Tongue (tissue), 1 donor: ENCODE measurements at regions not wholly inside any gene's neighbourhood (a gene's known extent, or its start where the extent isn't known, plus 50 kb on each side); places are given as distances from the start of the nearest gene placed in this dataset.
"Not testable (repeated sequence)": the region's sequence is repeated elsewhere in the genome, so short reads cannot be mapped to it uniquely, and the experiment has no call there.

Experiments used
- DNase-seq: peaks from one replicate; pipeline ENCODE4 v3.0.0-alpha.2; 2015

DNA sequence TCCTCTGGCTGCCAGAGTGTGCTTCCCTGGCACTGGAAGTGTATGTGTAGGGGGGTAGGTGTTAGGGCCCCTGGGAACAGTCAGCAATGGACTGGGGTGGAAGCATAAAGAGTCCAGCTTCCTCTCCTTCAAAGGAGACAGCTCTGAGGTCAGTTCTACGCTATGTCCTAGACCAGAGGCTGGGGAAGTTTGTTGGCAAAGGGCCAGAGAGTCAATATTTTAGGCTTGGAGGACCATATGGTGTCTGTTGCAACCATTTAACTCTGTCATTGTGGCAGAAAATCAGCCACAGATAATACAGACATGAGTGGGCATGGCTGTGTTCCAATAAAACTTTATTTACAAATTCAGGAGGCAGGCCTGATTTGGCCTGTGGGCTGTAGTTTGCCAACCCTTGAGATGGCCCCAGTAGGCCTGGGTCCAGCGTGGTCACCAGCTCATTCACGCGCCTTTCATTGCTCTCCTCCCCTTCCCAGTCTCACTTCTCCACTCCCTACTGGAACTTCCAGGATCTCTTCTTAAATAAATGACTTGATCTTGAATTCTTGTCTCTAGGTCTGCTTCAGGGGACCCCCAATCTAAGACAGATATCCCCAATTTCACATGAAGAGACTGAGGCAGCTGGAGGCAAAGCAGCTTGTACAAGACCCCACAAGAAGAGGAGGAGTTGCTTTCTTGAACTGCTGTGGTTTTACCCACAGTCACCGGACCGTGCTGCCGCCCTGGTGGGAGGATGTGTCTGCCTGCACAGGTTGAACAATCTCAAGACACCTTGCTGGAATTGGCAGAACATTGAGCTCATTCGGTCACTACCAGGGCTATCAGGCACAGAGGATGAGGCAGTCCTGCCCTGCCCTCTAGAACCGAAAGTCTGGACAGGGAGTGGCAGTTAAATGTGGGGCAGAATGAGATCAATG is 162.4 kb upstream of the POU3F1 start:
- DNase-seq: peak; percentile 41

DNA sequence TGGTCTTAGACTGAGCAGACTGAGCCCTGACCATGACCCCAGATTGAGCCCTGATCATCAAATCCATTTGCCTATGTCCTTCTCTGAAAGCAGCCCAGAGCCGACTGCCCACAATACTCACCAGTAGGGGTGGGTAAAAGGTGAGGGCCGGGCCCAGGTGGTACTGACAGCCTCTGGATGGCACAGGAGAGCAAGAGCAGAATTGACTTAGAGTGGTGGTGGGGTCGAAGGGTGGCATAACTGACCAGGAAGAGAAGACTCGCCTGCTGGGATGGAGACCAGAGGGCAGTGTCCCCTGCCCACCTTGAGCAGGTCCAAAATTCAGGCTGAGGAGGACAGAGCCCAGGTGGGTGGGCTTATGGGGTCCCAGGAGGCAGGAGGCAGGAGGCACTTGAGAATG is 161.3 kb upstream of the POU3F1 start:
- DNase-seq: no peak

- no peak for DNase-seq
Observed at GRCh38 chr1:38207275-38207674, 160.7 kb upstream of the POU3F1 start.

GRCh38 chr1:38204698-38205097 is 158.1 kb upstream of the POU3F1 start:
- DNase-seq: no peak

DNA sequence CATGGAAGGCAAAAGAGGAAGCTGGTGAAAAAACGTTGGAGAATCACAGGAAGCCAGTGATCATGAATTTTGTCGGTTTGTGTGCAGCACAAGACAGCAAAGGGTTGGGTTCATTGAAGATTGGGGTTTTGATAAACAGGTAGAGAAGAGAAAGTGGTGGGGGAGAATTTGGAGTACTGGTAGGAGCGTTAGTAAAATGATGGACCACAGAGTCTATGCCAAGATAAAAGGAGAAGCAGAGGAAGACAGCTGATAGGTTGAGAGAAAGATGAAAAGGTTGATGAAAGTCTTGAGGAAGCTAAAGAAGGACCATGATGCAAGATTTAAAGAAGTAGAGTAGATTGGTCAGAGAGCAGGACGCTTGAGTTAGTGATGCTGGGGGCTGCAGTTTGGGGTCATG is 156.8 kb upstream of the POU3F1 start:
- DNase-seq: no peak

DNA sequence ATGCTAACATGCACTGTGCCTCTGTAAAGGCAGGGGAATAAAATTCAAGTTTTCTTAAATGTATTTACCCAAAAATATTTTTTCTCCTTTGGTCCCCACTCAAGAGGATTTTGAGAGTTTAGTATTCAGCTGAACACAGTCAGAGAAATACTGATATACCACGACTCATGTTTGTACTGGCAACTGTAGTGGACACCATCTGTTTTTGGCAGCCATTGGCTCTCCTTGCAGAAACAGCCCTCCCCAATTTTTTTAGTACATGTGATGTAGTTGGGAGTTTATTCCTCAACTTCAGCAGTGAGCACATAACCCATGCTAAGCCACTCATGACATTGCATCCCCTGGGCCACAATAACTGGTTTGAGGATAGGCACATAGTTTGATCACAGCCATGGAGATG is 154.8 kb upstream of the POU3F1 start:
- DNase-seq: no peak

DNA sequence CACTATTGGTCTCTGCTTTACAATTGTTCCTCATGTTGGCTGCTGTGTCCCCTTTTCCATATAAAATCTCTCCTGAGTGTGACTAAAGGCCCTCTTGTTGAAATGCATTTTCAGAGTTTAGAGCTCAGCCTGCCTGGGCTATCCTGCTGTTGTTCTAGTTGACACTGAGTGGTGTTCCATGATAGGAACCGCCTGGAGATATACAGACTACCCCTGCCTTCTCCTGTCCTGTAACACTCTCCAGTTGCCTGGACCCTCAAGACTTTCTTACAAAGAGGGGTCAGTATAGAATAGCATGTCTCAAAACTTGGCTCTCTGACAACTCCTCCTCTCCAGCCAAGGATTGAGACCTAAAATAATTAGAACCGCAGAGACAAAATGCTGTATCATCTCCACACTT is 152.0 kb upstream of the POU3F1 start:
- no peak for DNase-seq

DNA sequence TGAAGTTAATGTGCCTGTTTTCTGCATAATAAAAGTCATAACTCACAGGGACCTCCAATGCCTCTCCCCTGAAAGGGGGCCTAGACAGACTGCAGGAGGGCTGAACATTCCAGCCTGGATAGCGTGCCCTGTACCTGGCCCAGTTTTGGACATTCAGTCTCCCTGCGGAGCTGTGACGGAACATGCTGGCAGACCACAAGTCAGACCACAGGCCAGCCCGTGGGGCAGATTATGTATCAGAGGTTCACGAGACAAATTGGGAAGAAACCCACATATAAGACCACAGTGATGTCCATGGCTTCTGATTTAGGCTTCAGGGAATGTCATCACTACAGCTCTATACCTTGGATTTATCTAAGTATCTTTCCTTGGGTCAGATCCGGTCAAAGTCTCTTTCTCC is 151.5 kb upstream of the POU3F1 start:
- no peak for DNase-seq

- DNase-seq: peak; percentile 19
Observed at GRCh38 chr1:38197312-38198061, 150.9 kb upstream of the POU3F1 start.

GRCh38 chr1:38194472-38194871 is 147.9 kb upstream of the POU3F1 start:
- DNase-seq: peak; percentile 16

GRCh38 chr1:38193040-38193439 is 146.4 kb upstream of the POU3F1 start:
- no peak for DNase-seq

DNA sequence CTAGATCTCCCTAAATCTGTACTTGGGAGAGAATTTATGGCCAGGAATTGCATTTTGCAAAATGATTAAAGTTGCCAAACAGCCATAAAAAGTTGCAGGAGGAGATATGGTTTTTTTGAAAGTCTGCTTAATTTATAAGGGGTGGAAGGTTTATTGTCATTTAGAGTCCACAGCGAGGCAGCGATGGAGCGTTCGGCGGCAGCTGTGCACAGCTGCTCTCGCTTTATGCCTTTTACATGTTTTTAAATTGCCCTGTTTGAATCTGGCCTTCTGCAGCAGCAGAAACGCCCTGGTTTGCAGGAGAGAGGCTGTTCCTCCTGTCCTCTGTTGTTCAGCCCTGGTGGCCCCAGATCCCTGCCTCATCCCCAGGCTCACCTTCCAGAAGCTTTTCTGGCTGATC is 144.9 kb upstream of the POU3F1 start:
- peak; percentile 79 for DNase-seq

DNA sequence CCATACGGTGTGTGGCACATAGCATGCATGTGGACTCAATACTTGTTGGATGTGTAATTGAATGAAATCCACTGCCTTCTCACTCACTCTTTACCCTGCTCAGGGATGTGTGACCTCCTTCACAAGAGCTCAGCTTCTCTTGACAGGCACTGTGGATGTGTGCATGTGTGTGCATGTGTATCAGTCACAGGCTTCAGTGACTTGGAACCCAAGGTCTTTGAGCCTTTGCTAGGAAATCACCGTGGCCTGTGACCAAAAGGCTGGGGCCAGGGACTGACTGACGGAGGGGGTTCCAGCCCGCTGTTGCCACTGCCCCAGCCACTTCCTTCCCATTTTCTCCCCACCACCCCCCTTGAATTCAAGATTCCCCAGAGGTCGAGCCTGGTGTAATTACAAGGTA is 144.4 kb upstream of the POU3F1 start:
- DNase-seq: peak; percentile 32

DNA sequence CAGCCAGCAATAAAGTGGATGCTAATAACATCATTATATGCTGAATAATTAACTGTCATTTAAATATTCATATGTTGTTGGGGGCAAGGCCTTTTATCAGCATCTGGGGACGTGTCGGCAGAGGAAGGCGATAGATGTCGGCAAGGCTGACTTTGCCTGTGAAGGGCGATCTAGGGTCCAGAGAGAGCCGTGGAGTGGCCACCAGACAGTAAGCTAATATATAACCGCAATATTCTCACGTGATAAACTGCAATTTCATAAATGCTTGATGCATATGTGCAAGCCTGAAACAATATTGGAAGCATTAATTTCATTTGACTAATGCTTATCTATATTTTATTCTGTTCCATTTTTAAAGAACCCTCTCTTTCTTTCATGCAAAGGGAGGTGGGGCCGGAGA is 141.0 kb upstream of the POU3F1 start:
- DNase-seq: no peak

- DNase-seq: no peak
Observed at GRCh38 chr1:38186566-38186965, 140.0 kb upstream of the POU3F1 start.

DNA sequence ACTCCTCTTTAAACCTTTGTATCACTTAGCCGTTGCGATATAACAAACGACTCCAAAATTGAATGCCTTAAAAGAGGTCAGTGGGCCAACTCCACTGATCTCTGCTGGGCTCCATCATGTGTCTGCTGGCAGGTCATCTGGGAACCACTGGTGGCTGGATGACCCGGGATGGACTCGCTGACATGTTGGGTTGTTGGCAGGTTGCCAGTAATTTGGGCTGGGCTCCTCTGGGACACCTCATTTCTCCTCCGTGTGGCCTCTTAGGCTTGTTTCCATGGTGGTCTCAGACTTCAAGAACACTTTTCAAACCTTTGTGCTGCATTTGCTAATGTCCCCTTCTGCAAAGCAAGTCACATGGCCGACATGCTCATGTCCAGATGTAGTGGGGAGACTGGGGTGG is 139.3 kb upstream of the POU3F1 start:
- no peak for DNase-seq

DNA sequence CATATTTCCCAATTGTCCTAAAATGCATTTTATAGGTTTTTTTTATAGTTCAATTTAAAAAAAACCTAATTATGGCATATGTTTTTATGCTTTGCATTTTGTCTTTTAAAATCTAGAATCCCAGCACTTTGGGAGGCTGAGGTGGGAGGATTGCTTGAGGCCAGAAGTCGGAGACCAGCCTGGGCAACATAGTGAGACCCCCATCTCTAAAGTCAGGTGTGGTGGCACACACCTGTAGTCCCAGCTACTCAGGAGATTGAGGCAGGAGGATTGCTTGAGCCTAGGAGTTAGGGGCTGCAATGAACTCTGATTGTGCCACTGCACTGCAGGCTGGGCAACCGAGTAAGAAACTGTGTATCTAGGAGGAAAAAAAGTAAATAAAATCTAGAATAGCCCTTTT is 137.2 kb upstream of the POU3F1 start:
- DNase-seq: no peak

- DNase-seq: peak; percentile 31
Observed at GRCh38 chr1:38183096-38183495, 136.5 kb upstream of the POU3F1 start.

DNA sequence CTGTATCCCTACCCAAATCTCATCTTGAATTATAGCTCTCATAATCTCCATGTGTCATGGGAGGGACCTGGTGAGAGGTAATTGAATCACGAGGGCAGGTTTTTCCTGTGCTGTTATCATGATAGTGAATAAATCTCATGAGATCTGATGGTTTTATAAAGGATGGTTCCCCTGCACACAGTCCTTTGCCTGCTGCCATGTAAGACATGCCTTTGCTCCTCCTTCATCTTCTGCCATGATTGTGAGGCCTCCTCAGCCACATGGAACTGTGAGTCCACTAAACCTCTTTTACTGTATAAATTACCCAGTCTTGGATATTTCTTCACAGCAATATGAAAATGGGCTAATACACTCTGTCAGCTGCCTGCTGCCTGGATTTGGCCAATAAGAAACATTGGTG is 133.8 kb upstream of the POU3F1 start:
- DNase-seq: not testable (repeated sequence)

DNA sequence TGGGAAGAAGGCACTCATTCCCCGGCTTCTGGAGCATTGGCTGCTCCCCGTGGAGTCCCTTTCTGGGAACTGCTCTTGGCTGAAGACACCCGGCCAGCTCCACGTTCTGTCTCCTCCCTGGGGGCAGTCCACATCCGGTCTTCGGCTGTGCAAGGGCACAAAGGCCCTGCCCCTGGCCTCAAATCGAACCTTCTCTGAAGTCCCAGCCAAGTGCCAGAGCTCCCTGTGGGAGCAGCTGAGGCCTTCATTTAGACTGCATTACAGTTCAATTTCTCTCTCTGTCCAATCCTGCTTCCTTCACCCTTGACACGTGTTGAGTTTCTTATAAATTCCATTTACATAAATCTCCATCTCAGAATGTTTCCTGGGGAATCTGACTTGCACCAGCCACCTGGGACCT is 132.9 kb upstream of the POU3F1 start:
- DNase-seq: peak; percentile 15

DNA sequence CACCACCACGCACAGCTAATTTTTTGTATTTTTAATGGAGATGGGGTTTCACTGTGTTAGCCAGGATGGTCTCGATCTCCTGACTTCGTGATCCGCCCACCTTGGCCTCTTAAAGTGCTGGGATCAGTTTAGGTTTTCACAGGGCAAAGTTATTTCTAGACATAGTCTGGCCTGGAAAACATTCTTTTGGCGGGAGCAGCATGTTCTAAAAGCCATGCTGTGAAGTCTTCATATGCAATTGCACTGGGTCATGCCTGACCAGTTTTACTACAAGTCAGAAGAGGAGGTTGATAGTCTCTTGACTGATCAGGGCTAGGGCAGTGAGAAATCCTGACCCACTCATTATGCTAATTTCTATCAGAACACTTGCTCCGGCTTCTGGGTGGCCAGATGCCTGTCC is 131.6 kb upstream of the POU3F1 start:
- DNase-seq: no peak

DNA sequence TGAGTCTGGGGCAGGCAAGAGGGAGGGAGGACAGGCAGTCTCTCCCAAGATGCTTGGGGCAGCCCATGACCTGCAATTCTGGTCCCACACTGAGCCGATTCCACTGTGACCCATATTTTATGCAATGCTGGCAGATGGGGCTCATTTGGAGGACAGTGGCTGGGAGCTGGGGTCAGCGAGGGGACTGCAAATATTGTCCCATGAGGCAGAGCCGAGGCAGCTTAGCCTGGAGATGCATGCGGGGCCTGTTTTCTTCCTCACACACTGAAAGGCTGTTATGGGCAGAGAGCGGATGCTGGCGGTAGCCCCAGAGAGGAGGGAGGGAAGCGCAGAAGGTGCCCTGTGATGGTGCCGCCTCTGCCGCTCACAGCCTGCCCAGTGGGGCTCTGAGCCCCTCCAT is 128.5 kb upstream of the POU3F1 start:
- DNase-seq: no peak

GRCh38 chr1:38173848-38174247 is 127.3 kb upstream of the POU3F1 start:
- DNase-seq: no peak
